H1 (cell line): ENCODE measurements at regions not wholly inside any gene's neighbourhood (a gene's known extent, or its start where the extent isn't known, plus 50 kb on each side); places are given as distances from the start of the nearest gene placed in this dataset.

ENCODE experiments used
- CTCF ChIA-PET: fragments of 300-600 bp; sonication (Branson Sonifier 250); formaldehyde crosslinking; loops from one replicate; lab custom pipeline; 2021; ENCODE audit not compliant: partially characterized antibody; lab: Charles Lee
- POLR2A ChIA-PET: fragments of 300-600 bp; sonication (Branson Sonifier 250); formaldehyde crosslinking; loops from one replicate; lab custom pipeline; 2021; ENCODE audit warnings: inconsistent platforms; ENCODE audit not compliant: partially characterized antibody; lab: Charles Lee
- DNase-seq, 2 experiments: peaks; one replicate each; pipeline versions ENCODE4 v3.0.0 to v3.0.0-alpha.2; 2010 to 2022; ENCODE audit warnings: low spot score in 2 of 2, low read depth in 1 of 2, mixed read lengths in 1 of 2
- FAIRE-seq: peaks from 2 replicates; lab custom pipeline; 2011; peaks lifted over from hg19 to GRCh38; lab: Jason Lieb, UNC
- H2AFZ ChIP-seq: 2 replicates; pipeline ENCODE4 v1.8.1; 2012; ENCODE audit warnings: low read length, inconsistent platforms
- H2AK5ac ChIP-seq: 2 replicates; pipeline ENCODE4 v1.6.1; 2013; ENCODE audit warnings: low read depth, low read length
- H2BK120ac ChIP-seq: replicated peaks from 2 replicates; pipeline ENCODE3; 2013; ENCODE audit warnings: low read depth, low read length, inconsistent platforms
- H2BK12ac ChIP-seq: 2 replicates; pipeline ENCODE4 v1.6.1; 2013; ENCODE audit warnings: low read depth, low read length
- H2BK15ac ChIP-seq: 2 replicates; pipeline ENCODE4 v1.6.1; 2013; ENCODE audit warnings: low read length
- H2BK20ac ChIP-seq: 2 replicates; pipeline ENCODE4 v1.6.1; 2013; ENCODE audit warnings: low read length
- H2BK5ac ChIP-seq: 2 replicates; pipeline ENCODE4 v1.6.1; 2013; ENCODE audit warnings: low read depth, low read length
- H3K14ac ChIP-seq: 2 replicates; pipeline ENCODE4 v1.6.1; 2013; ENCODE audit warnings: inconsistent platforms; ENCODE audit not compliant: insufficient read length
- H3K18ac ChIP-seq: 2 replicates; pipeline ENCODE4 v1.6.1; 2013; ENCODE audit warnings: low read length; ENCODE audit errors: extremely low read depth
- H3K23ac ChIP-seq: 2 replicates; pipeline ENCODE4 v1.6.1; 2013; ENCODE audit warnings: inconsistent platforms; ENCODE audit not compliant: insufficient read length
- H3K23me2 ChIP-seq: 2 replicates; pipeline ENCODE4 v1.6.1; 2013; ENCODE audit warnings: low read depth, low read length
- H3K27ac ChIP-seq: 2 replicates; pipeline ENCODE4 v1.6.1; 2011; ENCODE audit warnings: low read depth, low read length, inconsistent platforms
- H3K27me3 ChIP-seq, 4 experiments: replicated peaks in 1 of 4; 1 replicate in 1 of 4; 2 replicates in 3 of 4; pipeline versions ENCODE4 v1.6.1 to v1.8.1; 2011 to 2013; ENCODE audit warnings: low read length in 3 of 4, mild to moderate bottlenecking in 3 of 4, inconsistent platforms in 2 of 4, mixed read lengths in 2 of 4, moderate library complexity in 1 of 4; ENCODE audit not compliant: control insufficient read depth in 3 of 4, insufficient read depth in 3 of 4; ENCODE audit errors: extremely low read depth in 1 of 4
- H3K36me3 ChIP-seq, 4 experiments: 2 replicates each; pipeline versions ENCODE4 v1.6.1 to v1.8.1; 2011 to 2013; ENCODE audit warnings: mild to moderate bottlenecking in 4 of 4, low read length in 3 of 4, moderate library complexity in 2 of 4, control low read depth in 1 of 4, inconsistent platforms in 1 of 4; ENCODE audit not compliant: insufficient read depth in 4 of 4, control insufficient read depth in 2 of 4
- H3K4ac ChIP-seq: replicated peaks from 2 replicates; pipeline ENCODE3; 2013; ENCODE audit warnings: low read length, low read depth, mixed read lengths, inconsistent platforms; ENCODE audit not compliant: insufficient read length
- H3K4me1 ChIP-seq, 4 experiments: replicated peaks in 1 of 4; 1 replicate in 1 of 4; 2 replicates in 3 of 4; pipeline versions ENCODE4 v1.6.1 to v1.8.1; 2011 to 2013; ENCODE audit warnings: low read length in 3 of 4, inconsistent platforms in 2 of 4, mixed read lengths in 1 of 4; ENCODE audit not compliant: insufficient read depth in 4 of 4, control insufficient read depth in 3 of 4
- H3K4me2 ChIP-seq, 2 experiments: 2 replicates each; pipeline versions ENCODE4 v1.6.1 to v1.8.1; 2011 to 2013; ENCODE audit warnings: low read depth in 2 of 2, low read length in 2 of 2, control low read depth in 1 of 2, inconsistent platforms in 1 of 2, mild to moderate bottlenecking in 1 of 2; ENCODE audit not compliant: insufficient read depth in 1 of 2
- H3K4me3 ChIP-seq, 4 experiments: fragments of 200-600, 300-600 bp in 1 of 4; sonication (generic), shearing (Covaris generic), sonication (Bioruptor Twin) in 1 of 4; 2 replicates each; pipeline versions ENCODE4 v1.5.1 to v1.8.1; 2011 to 2016; ENCODE audit warnings: low read length in 4 of 4, low read depth in 3 of 4, control low read depth in 2 of 4, inconsistent platforms in 2 of 4, mild to moderate bottlenecking in 2 of 4, mixed read lengths in 1 of 4, moderate library complexity in 1 of 4; ENCODE audit not compliant: insufficient read depth in 2 of 4; ENCODE audit errors: extremely low read depth in 1 of 4
- H3K56ac ChIP-seq: replicated peaks from 2 replicates; pipeline ENCODE3; 2013; ENCODE audit warnings: low read depth, mild to moderate bottlenecking, mixed read lengths, low read length, inconsistent platforms; ENCODE audit not compliant: insufficient read length
- H3K79me1 ChIP-seq: 2 replicates; pipeline ENCODE4 v1.6.1; 2013; ENCODE audit warnings: low read depth, low read length, control low read depth
- H3K79me2 ChIP-seq, 2 experiments: 2 replicates each; pipeline versions ENCODE4 v1.6.1 to v1.8.1; 2012 to 2013; ENCODE audit warnings: low read length in 2 of 2, mild to moderate bottlenecking in 2 of 2, inconsistent platforms in 1 of 2; ENCODE audit not compliant: insufficient read depth in 2 of 2, control insufficient read depth in 1 of 2
- H3K9ac ChIP-seq, 4 experiments: replicated peaks in 1 of 4; 1 replicate in 1 of 4; 2 replicates in 3 of 4; pipeline versions ENCODE4 v1.6.1 to v1.8.1; 2011 to 2013; ENCODE audit warnings: low read depth in 3 of 4, low read length in 3 of 4, control low read depth in 2 of 4, mild to moderate bottlenecking in 2 of 4, moderate library complexity in 2 of 4, inconsistent platforms in 1 of 4; ENCODE audit errors: extremely low read depth in 1 of 4
- H3K9me3 ChIP-seq, 2 experiments: 2 replicates each; pipeline versions ENCODE4 v1.6.1 to v1.8.1; 2012 to 2013; ENCODE audit warnings: mild to moderate bottlenecking in 2 of 2, moderate library complexity in 2 of 2, control low read depth in 1 of 2, inconsistent platforms in 1 of 2, low read depth in 1 of 2, low read length in 1 of 2, mixed read lengths in 1 of 2; ENCODE audit not compliant: insufficient read depth in 2 of 2
- H4K20me1 ChIP-seq, 2 experiments: replicated peaks in 1 of 2; 2 replicates each; pipeline versions ENCODE3 to v1.8.1; 2011 to 2013; ENCODE audit warnings: inconsistent platforms in 2 of 2, low read length in 2 of 2, mild to moderate bottlenecking in 1 of 2; ENCODE audit not compliant: insufficient read depth in 2 of 2, control insufficient read depth in 1 of 2
- H4K5ac ChIP-seq: 2 replicates; pipeline ENCODE4 v1.6.1; 2013; ENCODE audit warnings: low read length, low read depth, mixed read lengths, inconsistent platforms; ENCODE audit not compliant: insufficient read length
- H4K8ac ChIP-seq: 2 replicates; pipeline ENCODE4 v1.8.0; 2013; ENCODE audit warnings: mild to moderate bottlenecking, moderate library complexity, low read length, inconsistent platforms; ENCODE audit not compliant: insufficient read depth; ENCODE audit errors: extremely low read depth
- H4K91ac ChIP-seq: replicated peaks from 2 replicates; pipeline ENCODE3; 2013; ENCODE audit warnings: low read length, mixed read lengths, inconsistent platforms; ENCODE audit not compliant: insufficient read length
- SRF ChIP-seq: IDR thresholded peaks from 2 replicates; pipeline ENCODE4 v1.6.1; 2011; ENCODE audit warnings: mild to moderate bottlenecking, low read depth, low read length, moderate library complexity
- SUZ12 ChIP-seq: fragments of 200-600 bp; sonication (generic); IDR thresholded peaks from 2 replicates; pipeline ENCODE4 v1.6.1; 2012; ENCODE audit warnings: mild to moderate bottlenecking, inconsistent platforms, low read length, moderate library complexity, mixed read lengths
- WGBS, 2 experiments: shearing (Covaris generic) in 1 of 2; methylation state at CpG; one replicate each; pipeline versions ENCODE4 v1.1.6 to v1.1.7; 2013 to 2015; ENCODE audit warnings: low lambda C conversion rate in 2 of 2, mixed read lengths in 2 of 2, inconsistent platforms in 1 of 2, low coverage in 1 of 2, missing lambda C conversion rate in 1 of 2; ENCODE audit not compliant: insufficient replicate concordance in 2 of 2, insufficient coverage in 1 of 2, insufficient read length in 1 of 2; ENCODE audit errors: extremely low coverage in 1 of 2, missing lambda C conversion rate in 1 of 2; 5-methylcytosine and 5-hydroxymethylcytosine counted together

DNA sequence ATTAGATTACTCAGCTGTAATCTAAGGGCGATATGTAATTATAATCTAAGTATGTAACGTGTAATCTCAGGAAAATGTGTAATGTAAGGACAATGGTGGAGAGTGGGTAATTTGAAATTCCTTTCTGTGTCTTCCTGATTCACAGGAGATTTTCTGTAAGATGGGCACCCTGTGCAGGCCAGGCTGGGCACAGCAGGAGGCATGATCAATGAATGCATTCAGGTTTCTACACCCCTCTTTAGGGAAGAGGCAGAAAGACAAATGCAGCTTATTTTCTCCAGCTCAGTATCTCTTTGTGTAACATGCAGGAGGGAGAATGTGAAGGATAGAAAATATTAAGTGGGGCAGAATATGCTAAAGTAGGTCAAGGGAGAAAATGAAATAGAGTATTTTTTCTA, 320.1 kb downstream of the PIK3C3 start:
- no peak overlapping the region for H3K23ac ChIP-seq
- no peak overlapping the region for H3K4me3 ChIP-seq
- ChIA-PET POLR2A (no interaction called here), CTCF (interaction anchor here (0.6 to 1.5 kb wide), 5 partner anchors 34 to 876 kb away, joined by 3 to 6 read pairs (median 3); no protein-coding TSS in a partner anchor)
- H3K9me3 ChIP-seq = no peaks in the 10 kb centered on the region
- H3K36me3 ChIP-seq = no peaks in the 10 kb centered on the region
- H2BK15ac ChIP-seq = no peak overlapping the region
- no peak overlapping the region for H3K18ac ChIP-seq
- no peak overlapping the region for H2AFZ ChIP-seq
- peaks cover 0 to 7% (median 1%) of the 10 kb centered on the region in 4 experiments; a peak in 3 of 7 replicates for H3K4me1 ChIP-seq
- H3K23me2 ChIP-seq = no peaks in the 10 kb centered on the region
- no peak overlapping the region for H3K27ac ChIP-seq
- H3K27me3 ChIP-seq = no peaks in the 10 kb centered on the region
- no peak overlapping the region for H2BK5ac ChIP-seq
- H4K5ac ChIP-seq = no peak overlapping the region
- DNase-seq = no peak
- H2AK5ac ChIP-seq = no peak overlapping the region
- WGBS, 2 experiments = 90% methylated on average over 2 of the region's 2 CpGs; no CpG with 5 or more reads in 1 of the 2 experiments
- H3K79me1 ChIP-seq = no peaks in the 10 kb centered on the region
- H3K56ac ChIP-seq = no peak overlapping the region
- no peak overlapping the region for H3K14ac ChIP-seq
- H2BK120ac ChIP-seq = no peak overlapping the region
- H3K79me2 ChIP-seq = no peaks in the 10 kb centered on the region
- no peak overlapping the region for H3K4ac ChIP-seq
- H4K8ac ChIP-seq = no peak overlapping the region
- H3K4me2 ChIP-seq = no peak overlapping the region
- H4K91ac ChIP-seq = no peak overlapping the region
- H4K20me1 ChIP-seq = no peaks in the 10 kb centered on the region
- no peak overlapping the region for H3K9ac ChIP-seq
- no peak overlapping the region for H2BK12ac ChIP-seq
- no peak overlapping the region for H2BK20ac ChIP-seq
- no peak for FAIRE-seq
- TF ChIP-seq SRF = no peak
- TF ChIP-seq SUZ12 = no peak
